CD4-positive, alpha-beta T cell (primary cell): ENCODE measurements at regions not wholly inside any gene's neighbourhood (a gene's known extent, or its start where the extent isn't known, plus 50 kb on each side); places are given as distances from the start of the nearest gene placed in this dataset.

ENCODE experiments used
- ATAC-seq: fragments of 200-7000 bp; cut with Tn5 transposase; one replicate; pipeline ENCODE4 v1.10.0; 2022; ENCODE audit warnings: mild to moderate bottlenecking; ENCODE audit not compliant: poor library complexity
- CTCF ChIA-PET: fragments of 350-600 bp; sonication (Branson Sonifier 250); formaldehyde crosslinking; loops from one replicate; lab custom pipeline; 2021; ENCODE audit warnings: antibody characterized with exemption, inconsistent platforms; lab: Charles Lee
- POLR2A ChIA-PET: fragments of 350-600 bp; sonication (Branson Sonifier 250); formaldehyde crosslinking; loops from one replicate; lab custom pipeline; 2021; ENCODE audit warnings: antibody characterized with exemption, inconsistent platforms; lab: Charles Lee
- DNase-seq, 14 experiments: peaks; one replicate each; pipeline ENCODE4 v3.0.0-alpha.2; 2013 to 2020; ENCODE audit warnings: mixed read lengths in 2 of 14
- H3K27ac ChIP-seq, 2 donors: one replicate each; pipeline versions ENCODE4 v1.5.1 to v1.7.0; 2013; ENCODE audit warnings: low read length in 2 of 2, low read depth in 1 of 2, mild to moderate bottlenecking in 1 of 2
- H3K27me3 ChIP-seq, 2 experiments: 1 replicate in 1 of 2; 2 replicates in 1 of 2; pipeline versions ENCODE4 v1.6.1 to v1.7.0; 2013; ENCODE audit warnings: low read length in 2 of 2, control low read depth in 1 of 2, mild to moderate bottlenecking in 1 of 2, moderate library complexity in 1 of 2; ENCODE audit not compliant: insufficient read depth in 2 of 2, control insufficient read depth in 1 of 2
- H3K36me3 ChIP-seq: one replicate; pipeline ENCODE4 v1.6.1; 2013; ENCODE audit warnings: low read length, control low read depth; ENCODE audit not compliant: insufficient read depth
- H3K4me1 ChIP-seq: one replicate; pipeline ENCODE4 v1.6.1; 2013; ENCODE audit warnings: low read length, control low read depth; ENCODE audit not compliant: insufficient read depth
- H3K4me3 ChIP-seq: one replicate; pipeline ENCODE4 v1.5.1; 2013; ENCODE audit warnings: mild to moderate bottlenecking, low read length, moderate library complexity
- H3K9me3 ChIP-seq, 2 experiments: 1 replicate in 1 of 2; 2 replicates in 1 of 2; pipeline versions ENCODE4 v1.6.1 to v1.7.0; 2013; ENCODE audit warnings: low read length in 2 of 2, mild to moderate bottlenecking in 2 of 2, control low read depth in 1 of 2, moderate library complexity in 1 of 2; ENCODE audit not compliant: control insufficient read depth in 1 of 2, insufficient read depth in 1 of 2
- H3K27ac Mint-ChIP-seq: one replicate; pipeline ENCODE4 v1.8.0; 2020; ENCODE audit warnings: mixed read lengths
- H3K27me3 Mint-ChIP-seq: one replicate; pipeline ENCODE4 v1.8.0; 2021; ENCODE audit warnings: mixed read lengths
- H3K36me3 Mint-ChIP-seq: one replicate; pipeline ENCODE4 v1.8.0; 2021; ENCODE audit warnings: low read depth, mixed read lengths
- H3K4me1 Mint-ChIP-seq: one replicate; pipeline ENCODE4 v1.8.0; 2021; ENCODE audit warnings: low read depth, mixed read lengths
- H3K4me3 Mint-ChIP-seq: one replicate; pipeline ENCODE4 v1.8.0; 2020; ENCODE audit warnings: mild to moderate bottlenecking, mixed read lengths
- H3K9me3 Mint-ChIP-seq: one replicate; pipeline ENCODE4 v1.8.0; 2020; ENCODE audit warnings: mixed read lengths
- intact Hi-C, 2 experiments: fragments of 100-400 bp; cut with DNase I in 1 of 2; cut with micrococcal nuclease in 1 of 2; formaldehyde crosslinking; loops; one replicate each; pipeline versions ENCODE4 v1.15.1 to v1.9.0; 2023 to 2025; cut with DNase I, micrococcal nuclease
- TF ChIP-seq, protein P1 (sequence below): fragments of 200-600 bp; IDR thresholded peaks from one replicate; pipeline ENCODE4 v1.8.0; 2022; ENCODE audit warnings: antibody characterized with exemption, mild to moderate bottlenecking

- intact Hi-C loops = no loop called here
- Histone ChIP-seq H3K27ac (no peak overlapping the region), H3K27me3 (no peaks in the 10 kb centered on the region), H3K4me3 (no peak overlapping the region), H3K4me1 (no peaks in the 10 kb centered on the region), H3K9me3 (peaks cover 0 to under 1% of the 10 kb centered on the region in 2 experiments), H3K36me3 (no peaks in the 10 kb centered on the region)
- CTCF ChIA-PET = no interaction called here
- Mint-ChIP-seq H3K9me3 (no peaks in the 10 kb centered on the region), H3K4me1 (no peaks in the 10 kb centered on the region), H3K4me3 (no peak overlapping the region), H3K36me3 (no peaks in the 10 kb centered on the region), H3K27me3 (no peaks in the 10 kb centered on the region), H3K27ac (no peak overlapping the region)
- POLR2A ChIA-PET = no interaction called here
- DNase-seq = no peak
- no peak for ATAC-seq
- TF ChIP-seq, protein P1, sequence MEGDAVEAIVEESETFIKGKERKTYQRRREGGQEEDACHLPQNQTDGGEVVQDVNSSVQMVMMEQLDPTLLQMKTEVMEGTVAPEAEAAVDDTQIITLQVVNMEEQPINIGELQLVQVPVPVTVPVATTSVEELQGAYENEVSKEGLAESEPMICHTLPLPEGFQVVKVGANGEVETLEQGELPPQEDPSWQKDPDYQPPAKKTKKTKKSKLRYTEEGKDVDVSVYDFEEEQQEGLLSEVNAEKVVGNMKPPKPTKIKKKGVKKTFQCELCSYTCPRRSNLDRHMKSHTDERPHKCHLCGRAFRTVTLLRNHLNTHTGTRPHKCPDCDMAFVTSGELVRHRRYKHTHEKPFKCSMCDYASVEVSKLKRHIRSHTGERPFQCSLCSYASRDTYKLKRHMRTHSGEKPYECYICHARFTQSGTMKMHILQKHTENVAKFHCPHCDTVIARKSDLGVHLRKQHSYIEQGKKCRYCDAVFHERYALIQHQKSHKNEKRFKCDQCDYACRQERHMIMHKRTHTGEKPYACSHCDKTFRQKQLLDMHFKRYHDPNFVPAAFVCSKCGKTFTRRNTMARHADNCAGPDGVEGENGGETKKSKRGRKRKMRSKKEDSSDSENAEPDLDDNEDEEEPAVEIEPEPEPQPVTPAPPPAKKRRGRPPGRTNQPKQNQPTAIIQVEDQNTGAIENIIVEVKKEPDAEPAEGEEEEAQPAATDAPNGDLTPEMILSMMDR = no peak
Observed at GRCh38 chr2:22623620-22624019, 761.4 kb upstream of the KLHL29 start.

- H3K4me1 Mint-ChIP-seq = no peaks in the 10 kb centered on the region
- no peak overlapping the region for H3K4me3 ChIP-seq
- no peaks in the 10 kb centered on the region for H3K9me3 Mint-ChIP-seq
- TF ChIP-seq, protein P1 = no peak
- ChIA-PET CTCF (no interaction called here), POLR2A (no interaction called here)
- no peaks in the 10 kb centered on the region for H3K27me3 Mint-ChIP-seq
- no peak overlapping the region for H3K27ac ChIP-seq
- peaks cover 0 to 4% of the 10 kb centered on the region in 2 experiments for H3K9me3 ChIP-seq
- H3K36me3 Mint-ChIP-seq = no peaks in the 10 kb centered on the region
- no peaks in the 10 kb centered on the region for H3K27me3 ChIP-seq
- no peak for ATAC-seq
- intact Hi-C loops = no loop called here
- no peak overlapping the region for H3K4me3 Mint-ChIP-seq
- no peak overlapping the region for H3K27ac Mint-ChIP-seq
- no peak for DNase-seq
- H3K4me1 ChIP-seq = no peaks in the 10 kb centered on the region
- H3K36me3 ChIP-seq = no peaks in the 10 kb centered on the region
Observed at GRCh38 chr2:22626621-22627020, 758.4 kb upstream of the KLHL29 start.

GRCh38 chr2:22628221-22628620, 756.8 kb upstream of the KLHL29 start:
- Mint-ChIP-seq H3K4me1 (no peaks in the 10 kb centered on the region), H3K27me3 (no peaks in the 10 kb centered on the region), H3K36me3 (no peaks in the 10 kb centered on the region), H3K9me3 (no peaks in the 10 kb centered on the region), H3K27ac (no peak overlapping the region), H3K4me3 (no peak overlapping the region)
- POLR2A ChIA-PET = no interaction called here
- Histone ChIP-seq H3K4me1 (no peaks in the 10 kb centered on the region), H3K36me3 (no peaks in the 10 kb centered on the region), H3K27ac (no peak overlapping the region), H3K4me3 (no peak overlapping the region), H3K9me3 (peaks cover 0 to 4% of the 10 kb centered on the region in 2 experiments), H3K27me3 (no peaks in the 10 kb centered on the region)
- intact Hi-C loops = no loop called here
- no peak for DNase-seq
- TF ChIP-seq, protein P1 = no peak
- ATAC-seq = no peak
- CTCF ChIA-PET = interaction anchor here (0.6 kb wide), 1 partner anchor 20 kb away, joined by 3 read pairs; no protein-coding TSS in a partner anchor
